ENCODE measurements at regions not wholly inside any gene's neighbourhood (a gene's known extent, or its start where the extent isn't known, plus 50 kb on each side); places are given as distances from the start of the nearest gene placed in this dataset.

DNA sequence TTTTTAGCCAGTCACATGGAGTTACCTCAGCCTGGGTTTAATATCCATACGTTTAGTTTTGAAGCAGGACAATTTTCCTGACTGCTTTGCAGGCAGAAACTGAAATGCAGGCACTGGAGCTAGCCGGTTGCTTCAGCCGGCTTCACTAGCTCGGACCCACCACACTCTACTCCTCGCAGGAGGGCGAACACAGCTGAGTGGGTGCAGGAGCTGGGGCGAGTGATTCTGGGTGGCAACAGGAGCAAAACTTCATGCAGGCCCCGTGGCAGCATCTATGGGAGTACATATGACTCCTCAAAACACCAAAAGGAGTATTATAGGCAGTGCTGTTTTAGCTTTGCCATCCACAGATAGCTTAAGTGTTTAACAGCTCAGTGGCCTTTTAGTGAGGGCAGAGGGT is 1211.8 kb upstream of the NUDT12 start (continued):
- TF ChIP-seq ZBTB7A (tag by site-specific recombination; IDR thresholded peaks at IDR 0.05; ENCODE audit: low read depth): no peak
- no peak for TF ChIP-seq ZBTB44 (tag by site-specific recombination; IDR thresholded peaks at IDR 0.05)
- no peak for TF ChIP-seq ZNF280C (tag by site-specific recombination; IDR thresholded peaks at IDR 0.05)
- no peak for TF ChIP-seq ZNF404 (tag by site-specific recombination; IDR thresholded peaks at IDR 0.05)
- TF ChIP-seq ZNF10 (tag by site-specific recombination; IDR thresholded peaks at IDR 0.05): no peak
- TF ChIP-seq ZNF510 (tag by site-specific recombination; IDR thresholded peaks at IDR 0.05; ENCODE audit: insufficient replicate concordance): no peak
- no peak for TF ChIP-seq ZNF350 (tag by site-specific recombination; IDR thresholded peaks at IDR 0.05)
- no peak for TF ChIP-seq ZNF112 (tag by site-specific recombination; IDR thresholded peaks at IDR 0.05)

GRCh38 chr5:104764197-104764596 is 1201.6 kb upstream of the NUDT12 start:
- ChIA-PET POLR2A (no interaction called here), CTCF (no interaction called here)
- no peak for TF ChIP-seq ZSCAN18 (tag by site-specific recombination; IDR thresholded peaks at IDR 0.05)
- no peak for TF ChIP-seq ZSCAN5A (tag by site-specific recombination; IDR thresholded peaks at IDR 0.05)
- TF ChIP-seq ZNF664 (tag by site-specific recombination; IDR thresholded peaks at IDR 0.05): no peak
- TF ChIP-seq ZNF530 (tag by site-specific recombination; IDR thresholded peaks at IDR 0.05; ENCODE audit: low read depth): no peak
- TF ChIP-seq, protein P1, sequence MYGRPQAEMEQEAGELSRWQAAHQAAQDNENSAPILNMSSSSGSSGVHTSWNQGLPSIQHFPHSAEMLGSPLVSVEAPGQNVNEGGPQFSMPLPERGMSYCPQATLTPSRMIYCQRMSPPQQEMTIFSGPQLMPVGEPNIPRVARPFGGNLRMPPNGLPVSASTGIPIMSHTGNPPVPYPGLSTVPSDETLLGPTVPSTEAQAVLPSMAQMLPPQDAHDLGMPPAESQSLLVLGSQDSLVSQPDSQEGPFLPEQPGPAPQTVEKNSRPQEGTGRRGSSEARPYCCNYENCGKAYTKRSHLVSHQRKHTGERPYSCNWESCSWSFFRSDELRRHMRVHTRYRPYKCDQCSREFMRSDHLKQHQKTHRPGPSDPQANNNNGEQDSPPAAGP (tag by site-specific recombination; IDR thresholded peaks at IDR 0.05): no peak
- no peak for TF ChIP-seq ZNF677 (tag by site-specific recombination; IDR thresholded peaks at IDR 0.05)
- TF ChIP-seq ZNF571 (tag by site-specific recombination; IDR thresholded peaks at IDR 0.05): no peak
- no peak for TF ChIP-seq ZNF23 (tag by site-specific recombination; IDR thresholded peaks at IDR 0.05; ENCODE audit: borderline replicate concordance)
- no peak for TF ChIP-seq ZNF148 (tag by site-specific recombination; IDR thresholded peaks at IDR 0.05; ENCODE audit: borderline replicate concordance)
- TF ChIP-seq, protein P2, sequence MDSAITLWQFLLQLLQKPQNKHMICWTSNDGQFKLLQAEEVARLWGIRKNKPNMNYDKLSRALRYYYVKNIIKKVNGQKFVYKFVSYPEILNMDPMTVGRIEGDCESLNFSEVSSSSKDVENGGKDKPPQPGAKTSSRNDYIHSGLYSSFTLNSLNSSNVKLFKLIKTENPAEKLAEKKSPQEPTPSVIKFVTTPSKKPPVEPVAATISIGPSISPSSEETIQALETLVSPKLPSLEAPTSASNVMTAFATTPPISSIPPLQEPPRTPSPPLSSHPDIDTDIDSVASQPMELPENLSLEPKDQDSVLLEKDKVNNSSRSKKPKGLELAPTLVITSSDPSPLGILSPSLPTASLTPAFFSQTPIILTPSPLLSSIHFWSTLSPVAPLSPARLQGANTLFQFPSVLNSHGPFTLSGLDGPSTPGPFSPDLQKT (IDR thresholded peaks at IDR 0.05; ENCODE audit: borderline replicate concordance, low read depth, low read length): no peak
- no peak for TF ChIP-seq ZNF704 (tag by site-specific recombination; IDR thresholded peaks at IDR 0.05)
- TF ChIP-seq SP2 (tag by site-specific recombination; IDR thresholded peaks at IDR 0.05): no peak
- no peak for TF ChIP-seq ZNF2 (tag by site-specific recombination; IDR thresholded peaks at IDR 0.05)
- no peak for TF ChIP-seq ZNF777 (tag by site-specific recombination; IDR thresholded peaks at IDR 0.05; ENCODE audit: borderline replicate concordance)
- no peak for TF ChIP-seq GLI4 (tag by site-specific recombination; IDR thresholded peaks at IDR 0.05)
- Histone ChIP-seq H3K9me3 (ENCODE audit: control insufficient read depth, insufficient read depth, low read depth, low read length) (no peaks in the 10 kb centered on the region), H3K36me3 (ENCODE audit: control insufficient read depth in 2 of 2, insufficient read depth in 1 of 2, low read length in 2 of 2) (no peaks in the 10 kb centered on the region), H3K4me3 (ENCODE audit: low read depth, low read length) (no peak overlapping the region), H3K4me1 (ENCODE audit: control insufficient read depth, insufficient read depth, low read length) (no peaks in the 10 kb centered on the region), H3K27ac (ENCODE audit: extremely low read depth, low read depth, low read length) (no peak overlapping the region)

All from HEK293 (cell line).